ENCODE measurements at regions not wholly inside any gene's neighbourhood (a gene's known extent, or its start where the extent isn't known, plus 50 kb on each side); places are given as distances from the start of the nearest gene placed in this dataset.

DNA sequence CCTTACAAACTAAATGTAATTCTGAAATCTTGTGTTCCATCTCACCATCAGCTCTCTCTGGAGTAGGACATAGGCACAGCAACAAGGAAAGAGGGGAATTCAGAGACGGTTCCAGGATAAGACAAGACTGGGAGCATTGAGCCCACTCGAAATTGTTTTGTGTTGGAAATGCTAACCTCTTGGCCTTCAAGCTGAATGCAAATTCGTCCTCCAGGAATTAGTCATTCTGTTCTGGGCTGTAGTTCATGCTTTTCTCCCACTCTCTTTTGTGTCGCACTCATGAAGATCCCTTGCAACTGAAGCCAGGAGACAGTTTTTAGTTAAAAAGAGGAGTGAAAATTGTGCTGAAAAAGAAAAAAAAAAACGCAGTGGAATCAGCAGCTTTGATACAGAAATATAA lies 121.7 kb upstream of the SEMA6A start:
- H2BK5ac ChIP-seq (ENCODE audit: insufficient read length, low read length), result no peak overlapping the region
- no peaks in the 10 kb centered on the region for H3K23me2 ChIP-seq (ENCODE audit: insufficient read length, low read depth, low read length, poor library complexity, severe bottlenecking)
- Mint-ChIP-seq H3K9me3 (peaks cover 0 to 5% of the 10 kb centered on the region in 2 experiments; a peak in 3 of 5 replicates), H3K27me3 (ENCODE audit: low read depth) (no peaks in the 10 kb centered on the region), H3K27ac (peak overlapping the region in 2 of 3 experiments; percentile 66 to 91; a peak in 3 of 7 replicates), H3K4me3 (no peak overlapping the region), H3K4me1 (peaks cover 16 to 17% of the 10 kb centered on the region in 2 experiments), H3K36me3 (ENCODE audit: insufficient read depth in 1 of 3, low read depth in 3 of 3) (peaks cover 0 to 7% (median 0%) of the 10 kb centered on the region in 3 experiments; a peak in 3 of 7 replicates)
- H4K91ac ChIP-seq (ENCODE audit: insufficient read length, low read depth, low read length), result no peak overlapping the region
- no peak overlapping the region for H3K56ac ChIP-seq (ENCODE audit: insufficient read length, low read depth, low read length)
- no peak overlapping the region for H2BK12ac ChIP-seq (ENCODE audit: insufficient read length, low read depth, low read length)
- H2BK120ac ChIP-seq (ENCODE audit: low read depth, low read length, poor library complexity, severe bottlenecking), result no peak overlapping the region
- no peak overlapping the region for H3K27ac ChIP-seq (ENCODE audit: insufficient read length, low read depth, low read length)
- no peak overlapping the region for H4K5ac ChIP-seq (ENCODE audit: insufficient read length, low read depth, low read length)
- no peak overlapping the region for H3K23ac ChIP-seq (ENCODE audit: insufficient read length, low read depth, low read length)
- no peak overlapping the region for H2AK5ac ChIP-seq (ENCODE audit: insufficient read length, low read length)
- H3K9ac ChIP-seq (ENCODE audit: extremely low read depth, insufficient read length, low read length), result no peak overlapping the region
- H3K9me3 ChIP-seq (ENCODE audit: control insufficient read depth, low read depth, low read length), result no peaks in the 10 kb centered on the region
- no peak overlapping the region for H3T11ph ChIP-seq (ENCODE audit: low read length)
- no peak overlapping the region for H2BK20ac ChIP-seq (ENCODE audit: low read depth, low read length, poor library complexity, severe bottlenecking)
- TF ChIP-seq, protein P1, sequence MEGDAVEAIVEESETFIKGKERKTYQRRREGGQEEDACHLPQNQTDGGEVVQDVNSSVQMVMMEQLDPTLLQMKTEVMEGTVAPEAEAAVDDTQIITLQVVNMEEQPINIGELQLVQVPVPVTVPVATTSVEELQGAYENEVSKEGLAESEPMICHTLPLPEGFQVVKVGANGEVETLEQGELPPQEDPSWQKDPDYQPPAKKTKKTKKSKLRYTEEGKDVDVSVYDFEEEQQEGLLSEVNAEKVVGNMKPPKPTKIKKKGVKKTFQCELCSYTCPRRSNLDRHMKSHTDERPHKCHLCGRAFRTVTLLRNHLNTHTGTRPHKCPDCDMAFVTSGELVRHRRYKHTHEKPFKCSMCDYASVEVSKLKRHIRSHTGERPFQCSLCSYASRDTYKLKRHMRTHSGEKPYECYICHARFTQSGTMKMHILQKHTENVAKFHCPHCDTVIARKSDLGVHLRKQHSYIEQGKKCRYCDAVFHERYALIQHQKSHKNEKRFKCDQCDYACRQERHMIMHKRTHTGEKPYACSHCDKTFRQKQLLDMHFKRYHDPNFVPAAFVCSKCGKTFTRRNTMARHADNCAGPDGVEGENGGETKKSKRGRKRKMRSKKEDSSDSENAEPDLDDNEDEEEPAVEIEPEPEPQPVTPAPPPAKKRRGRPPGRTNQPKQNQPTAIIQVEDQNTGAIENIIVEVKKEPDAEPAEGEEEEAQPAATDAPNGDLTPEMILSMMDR (conservative IDR thresholded peaks at IDR 0.05), result no peak
- WGBS (ENCODE audit: extremely low coverage, insufficient read length, low lambda C conversion rate), result no CpG with 5 or more reads among the region's 5 CpGs
- H3K27me3 ChIP-seq (ENCODE audit: insufficient read depth, low read length), result no peaks in the 10 kb centered on the region; the same call in 1 of the 2 replicates
- H3K4me1 ChIP-seq (ENCODE audit: insufficient read depth, low read length), result no peaks in the 10 kb centered on the region; the same call in 1 of the 2 replicates
- no peak overlapping the region for H2AFZ ChIP-seq (ENCODE audit: low read length)
- H2BK15ac ChIP-seq (ENCODE audit: low read depth, low read length), result no peak overlapping the region
- no peak overlapping the region for H4K8ac ChIP-seq (replicated peaks; ENCODE audit: insufficient read length, low read depth, low read length)
- no peak overlapping the region for H3K4ac ChIP-seq (ENCODE audit: low read depth, low read length)
- H3K79me2 ChIP-seq (ENCODE audit: insufficient read depth, low read length), result no peaks in the 10 kb centered on the region
- H4K20me1 ChIP-seq (ENCODE audit: control insufficient read depth, insufficient read depth, insufficient read length), result no peaks in the 10 kb centered on the region
- H3K14ac ChIP-seq (ENCODE audit: insufficient read depth, low read length), result no peak overlapping the region
- no peak for DNase-seq
- no peaks in the 10 kb centered on the region for H3K79me1 ChIP-seq (ENCODE audit: insufficient read depth, low read depth, low read length, poor library complexity, severe bottlenecking)
- H3K4me2 ChIP-seq (ENCODE audit: insufficient read depth, insufficient read length, low read length), result no peak overlapping the region
- H3K18ac ChIP-seq (ENCODE audit: insufficient read length, low read depth, low read length), result no peak overlapping the region
